GM19035 (cell line): ENCODE measurements at regions not wholly inside any gene's neighbourhood (a gene's known extent, or its start where the extent isn't known, plus 50 kb on each side); places are given as distances from the start of the nearest gene placed in this dataset.

Source experiments
- ATAC-seq: cut with Tn5 transposase; IDR thresholded peaks from one replicate; pipeline ENCODE4 v1.9.1; 2021; ENCODE audit not compliant: unreplicated experiment

DNA sequence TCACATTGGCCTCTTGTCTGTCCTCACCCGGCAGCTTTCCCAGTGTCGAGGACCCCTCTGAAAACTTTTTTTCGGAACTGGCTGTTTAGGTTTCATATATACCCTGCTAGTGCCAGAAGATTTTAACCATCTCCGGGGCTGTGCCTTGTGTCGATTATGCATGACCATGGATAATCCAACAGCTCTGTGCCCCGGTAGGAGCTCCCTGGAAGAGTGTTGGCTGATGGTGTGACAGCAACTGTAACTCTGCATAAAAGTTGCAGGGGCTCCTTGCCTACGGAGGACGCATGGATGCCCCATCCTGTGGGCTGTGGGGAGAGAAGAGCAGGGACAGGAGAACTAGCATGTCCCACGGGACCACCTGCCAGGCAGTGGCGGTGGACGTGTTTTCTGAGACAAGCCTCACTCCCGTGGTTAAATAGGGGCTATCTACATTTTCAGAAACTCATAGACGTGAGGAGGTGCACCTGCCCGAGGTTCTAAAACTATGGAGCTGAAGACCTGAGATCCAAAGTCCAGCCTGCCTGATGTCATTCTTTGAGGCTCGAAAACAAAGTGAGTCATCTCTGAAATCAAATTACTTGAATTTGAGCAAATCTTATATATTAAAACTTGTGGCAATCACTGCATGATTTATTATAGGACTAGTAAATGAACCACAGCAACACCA is 437.2 kb upstream of the HS6ST1 start:
- ATAC-seq: no peak

- ATAC-seq: no peak
These were observed 437.7 kb upstream of the HS6ST1 start for GRCh38 chr2:128756365-128756717.

GRCh38 chr2:128765811-128766210 is 447.1 kb upstream of the HS6ST1 start:
- no peak for ATAC-seq

- ATAC-seq: no peak
These were observed 449.4 kb upstream of the HS6ST1 start for GRCh38 chr2:128768041-128768440.

GRCh38 chr2:128769457-128770142 is 450.9 kb upstream of the HS6ST1 start:
- no peak for ATAC-seq

- no peak for ATAC-seq
These were observed 451.7 kb upstream of the HS6ST1 start for GRCh38 chr2:128770143-128771085.

- ATAC-seq: no peak
These were observed 452.7 kb upstream of the HS6ST1 start for GRCh38 chr2:128771401-128771800.

- no peak for ATAC-seq
These were observed 454.0 kb upstream of the HS6ST1 start for GRCh38 chr2:128772671-128773070.

DNA sequence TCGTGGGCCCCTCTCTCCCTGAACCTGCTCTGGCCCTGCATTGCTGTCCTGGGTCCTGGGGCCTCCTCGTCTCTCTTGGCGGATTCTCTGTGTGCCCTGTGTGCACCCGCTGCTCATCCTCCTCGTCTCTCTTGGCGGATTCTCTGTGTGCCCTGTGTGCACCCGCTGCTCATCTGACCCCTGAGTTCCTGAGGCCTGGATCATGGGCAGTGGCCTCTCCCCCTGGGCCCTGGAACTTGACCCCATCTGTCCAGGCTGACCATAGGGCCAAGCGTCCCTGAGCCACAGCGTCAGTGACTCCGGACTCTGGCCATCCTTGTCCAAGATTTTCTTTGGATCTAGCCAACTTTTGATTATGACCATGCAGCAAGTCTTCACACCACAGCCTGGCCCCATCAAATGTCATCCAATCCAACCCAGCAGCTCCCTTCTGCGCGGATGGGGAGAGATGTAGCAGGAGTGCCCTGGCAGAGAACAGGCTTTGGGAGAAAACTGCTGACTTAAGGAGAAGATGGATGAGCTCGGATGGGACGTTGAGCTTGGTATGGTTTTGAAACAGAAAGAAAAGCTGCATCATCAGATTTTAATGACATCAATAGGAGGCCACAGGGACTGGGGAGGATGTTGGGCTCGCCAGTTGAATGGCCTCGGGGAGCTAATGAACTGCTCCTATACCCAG is 455.1 kb upstream of the HS6ST1 start:
- ATAC-seq: no peak

- ATAC-seq: no peak
These were observed 455.9 kb upstream of the HS6ST1 start for GRCh38 chr2:128774320-128775216.

GRCh38 chr2:128775217-128775913 is 456.7 kb upstream of the HS6ST1 start:
- no peak for ATAC-seq

DNA sequence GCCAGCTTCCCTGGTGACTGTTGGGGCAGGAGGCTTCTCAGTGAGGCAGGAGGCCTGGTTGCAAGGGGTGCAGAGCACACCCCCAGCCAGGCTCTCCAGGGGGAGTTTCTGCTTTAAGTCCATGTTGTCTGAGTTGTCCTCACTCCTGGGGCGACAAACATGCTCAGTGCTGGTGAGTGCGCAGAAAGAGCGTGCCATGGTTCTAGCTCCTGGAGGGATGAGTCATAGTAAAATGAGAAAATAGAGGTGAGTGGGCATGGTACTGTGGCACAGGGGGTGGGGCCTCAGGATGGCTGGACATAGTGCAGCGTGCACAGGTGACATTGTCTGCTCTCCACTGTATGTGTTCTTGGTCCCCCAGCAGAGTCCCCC is 457.2 kb upstream of the HS6ST1 start:
- no peak for ATAC-seq

DNA sequence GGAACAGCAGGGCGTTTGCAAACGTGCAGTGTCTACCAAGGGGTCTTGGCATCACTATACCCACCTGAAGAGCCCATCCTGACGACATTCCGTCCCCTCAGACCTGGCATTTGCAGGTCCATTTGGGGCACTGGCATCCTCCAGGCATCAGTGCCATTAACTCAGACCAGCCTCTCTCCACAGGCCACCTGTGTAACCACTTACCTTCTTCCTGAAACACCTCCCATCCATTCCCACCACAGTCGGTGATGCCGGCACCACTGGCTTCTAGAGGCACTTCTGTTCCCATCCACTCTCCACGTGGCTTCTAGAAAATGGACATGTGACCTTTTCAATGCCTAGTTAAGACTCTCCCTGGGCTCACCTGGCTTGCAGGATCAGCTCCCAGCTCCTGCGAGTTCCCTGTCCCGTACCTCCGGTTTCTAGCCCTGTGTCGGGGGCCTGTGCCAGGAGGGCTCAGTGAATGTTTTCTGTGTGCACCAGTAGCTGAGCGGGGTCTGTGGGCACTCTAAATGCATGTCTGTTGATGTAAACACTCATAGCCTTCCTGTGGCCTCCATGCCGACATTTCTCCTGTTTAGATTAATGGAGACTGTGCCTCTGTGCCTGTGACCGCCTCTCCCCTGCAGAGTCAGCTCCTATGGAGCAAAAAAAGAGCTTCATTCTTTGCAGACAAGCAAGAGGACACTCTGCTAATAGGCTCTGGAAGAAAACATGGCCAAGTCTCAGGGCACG is 458.0 kb upstream of the HS6ST1 start:
- no peak for ATAC-seq

DNA sequence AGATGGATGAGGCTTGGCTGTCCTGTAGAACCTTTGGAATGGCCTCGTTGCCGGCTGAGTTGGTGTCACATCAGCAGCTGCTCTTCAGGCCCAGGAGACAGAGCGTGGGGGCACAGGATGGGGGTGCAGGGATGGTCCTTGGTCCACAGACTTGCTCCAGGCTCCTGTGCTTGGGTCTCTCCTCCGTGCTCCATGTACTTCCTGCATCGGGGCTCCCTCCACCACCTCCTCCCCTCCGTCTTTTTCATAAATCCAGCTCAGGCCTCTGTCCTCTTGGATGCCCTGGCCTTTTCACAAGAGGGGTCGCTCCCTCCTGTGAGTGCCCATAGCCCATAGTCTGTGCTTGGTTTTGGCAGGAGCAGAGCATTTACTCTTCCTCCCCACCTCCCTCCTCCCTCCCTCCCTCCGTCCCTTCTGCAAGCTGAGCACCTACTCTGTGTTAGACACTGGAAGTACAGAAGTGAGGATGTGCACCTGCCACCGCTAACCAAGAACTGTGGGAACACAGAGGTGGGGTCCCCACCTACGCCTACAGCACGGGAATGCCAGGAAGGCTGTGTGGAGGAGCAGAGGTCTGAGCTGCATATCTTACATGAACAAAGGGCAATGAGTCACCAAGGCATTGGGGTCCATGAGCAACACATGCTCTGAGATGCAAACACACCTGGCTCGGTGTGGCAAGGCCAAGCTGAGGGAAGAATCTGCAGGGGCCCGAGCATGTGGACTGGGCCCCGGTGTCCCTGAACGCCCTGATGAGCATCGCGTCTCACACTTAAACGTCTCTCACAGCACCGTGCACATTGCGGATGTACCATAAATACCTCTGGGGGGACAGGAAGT is 458.7 kb upstream of the HS6ST1 start:
- no peak for ATAC-seq

- no peak for ATAC-seq
These were observed 460.2 kb upstream of the HS6ST1 start for GRCh38 chr2:128778843-128779242.

DNA sequence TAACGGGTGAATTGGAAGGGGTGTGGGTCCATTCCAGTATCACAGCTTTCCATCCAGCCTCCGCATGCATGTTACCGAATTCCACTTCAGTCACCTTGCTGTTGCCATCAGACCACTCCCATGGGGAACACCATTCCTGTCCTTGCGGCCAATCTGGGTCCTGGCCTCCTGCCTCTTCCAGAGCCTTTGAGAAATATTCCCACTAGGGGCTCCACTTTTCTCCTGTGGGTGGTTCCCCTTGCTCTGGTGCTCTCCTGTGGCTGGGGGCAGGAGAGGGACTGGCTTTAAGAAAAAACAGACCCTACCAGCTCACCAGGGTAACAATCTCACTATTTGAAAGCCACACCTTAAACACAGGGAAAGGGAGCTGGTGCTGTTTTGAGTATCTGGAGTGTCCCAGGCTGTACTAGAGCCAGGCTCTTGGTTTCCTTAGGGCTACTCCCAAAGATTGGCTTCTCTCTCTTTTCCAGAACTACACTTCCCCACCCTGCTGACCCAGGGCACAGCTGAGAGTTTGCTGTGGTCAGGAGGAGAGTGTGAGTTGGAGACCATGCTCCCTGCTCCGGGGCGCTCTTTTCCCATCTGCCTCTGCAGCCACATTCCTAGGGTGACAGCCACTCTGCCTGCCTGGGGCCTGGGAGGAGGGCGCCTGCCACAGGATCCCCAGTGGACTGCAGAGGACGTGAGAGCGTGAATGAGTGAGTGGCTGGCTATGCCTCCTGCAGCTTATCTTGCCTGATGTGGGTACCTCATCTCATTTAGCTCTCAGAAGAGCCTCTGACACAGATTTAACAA is 460.8 kb upstream of the HS6ST1 start:
- no peak for ATAC-seq

DNA sequence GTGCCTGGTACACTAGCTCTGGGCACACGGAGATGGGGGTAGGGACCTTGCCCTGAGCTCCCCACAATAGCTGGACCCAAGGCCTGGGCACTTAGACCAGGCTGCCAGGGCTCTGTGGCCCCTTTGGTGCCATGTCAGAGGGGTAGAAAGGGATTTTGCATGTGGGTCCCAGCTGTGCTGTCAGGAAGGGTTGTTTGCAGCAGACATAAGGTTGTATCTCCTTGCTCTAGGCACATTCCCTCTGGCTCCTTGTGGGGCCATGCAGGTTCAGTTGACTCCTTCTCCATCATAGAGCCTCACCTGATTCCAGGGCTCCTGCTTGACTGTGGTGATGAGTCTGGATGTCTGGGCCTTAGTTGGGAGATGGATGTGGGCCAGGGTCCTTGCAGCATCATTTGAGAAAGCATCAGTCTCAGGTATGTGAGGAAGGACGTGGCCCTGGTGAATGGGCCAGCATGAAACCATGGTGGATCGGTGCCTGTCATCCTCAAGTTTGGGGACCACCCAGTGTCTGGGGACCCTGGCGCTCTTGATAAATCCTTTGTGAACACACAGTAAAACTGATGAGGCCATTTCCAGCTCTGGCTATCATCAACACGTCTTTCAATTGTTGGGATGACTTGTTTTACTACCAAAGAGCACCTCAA is 461.9 kb upstream of the HS6ST1 start:
- ATAC-seq: no peak
